SK-N-SH (cell line): ENCODE measurements at regions not wholly inside any gene's neighbourhood (a gene's known extent, or its start where the extent isn't known, plus 50 kb on each side); places are given as distances from the start of the nearest gene placed in this dataset.

ENCODE experiments used
- CTCF ChIA-PET: fragments of 300-600, 350-600 bp; formaldehyde crosslinking; extraction: SDS; loops from one replicate; lab custom pipeline; 2021; lab: Yijun Ruan, JAX
- POLR2A ChIA-PET: fragments of 350-600 bp; sonication (Branson Sonifier 250); formaldehyde crosslinking; extraction: SDS; loops from one replicate; lab custom pipeline; 2020; ENCODE audit warnings: antibody characterized with exemption, inconsistent platforms; lab: Yijun Ruan, JAX
- DNase-seq: peaks from one replicate; pipeline ENCODE4 v3.0.0; 2012
- H2AFZ ChIP-seq: fragments of 200-600 bp; sonication (generic); 2 replicates; pipeline ENCODE4 v1.8.1; 2016; ENCODE audit warnings: antibody characterized with exemption, mild to moderate bottlenecking, low read depth
- H3F3A ChIP-seq: fragments of 200-600 bp; sonication (generic); replicated peaks from 2 replicates; pipeline ENCODE3; 2016; ENCODE audit warnings: antibody characterized with exemption, mild to moderate bottlenecking; ENCODE audit not compliant: insufficient read depth
- H3K27ac ChIP-seq, 2 experiments: fragments of 200-500 bp in 1 of 2; fragments of 200-600 bp in 1 of 2; sonication (Bioruptor generic) in 1 of 2; sonication (generic), shearing (Covaris generic) in 1 of 2; 2 replicates each; pipeline versions ENCODE4 v1.5.1 to v1.6.1; 2014 to 2016; ENCODE audit warnings: low read depth in 2 of 2, inconsistent platforms in 1 of 2, low read length in 1 of 2, mild to moderate bottlenecking in 1 of 2, mixed read lengths in 1 of 2
- H3K27me3 ChIP-seq: fragments of 200-600 bp; sonication (generic), shearing (Covaris generic); 2 replicates; pipeline ENCODE4 v1.6.1; 2016; ENCODE audit warnings: mixed run types; ENCODE audit not compliant: insufficient read depth
- H3K36me3 ChIP-seq, 2 experiments: fragments of 200-500 bp in 1 of 2; fragments of 200-600 bp in 1 of 2; sonication (Bioruptor generic) in 1 of 2; sonication (generic) in 1 of 2; replicated peaks in 1 of 2; 2 replicates each; pipeline versions ENCODE3 to v1.5.1; 2014 to 2016; ENCODE audit warnings: low read length in 1 of 2, mild to moderate bottlenecking in 1 of 2; ENCODE audit not compliant: insufficient read depth in 2 of 2, control insufficient read depth in 1 of 2
- H3K4me1 ChIP-seq, 2 experiments: fragments of 200-500 bp in 1 of 2; fragments of 200-600 bp in 1 of 2; sonication (Bioruptor generic) in 1 of 2; sonication (generic), shearing (Covaris generic) in 1 of 2; 2 replicates each; pipeline versions ENCODE4 v1.5.1 to v1.6.1; 2014 to 2016; ENCODE audit warnings: low read depth in 1 of 2, low read length in 1 of 2, mixed run types in 1 of 2; ENCODE audit not compliant: insufficient read depth in 2 of 2, control insufficient read depth in 1 of 2
- H3K4me2 ChIP-seq: fragments of 200-600 bp; sonication (generic), shearing (Covaris generic); 2 replicates; pipeline ENCODE4 v1.6.1; 2017; ENCODE audit warnings: mixed run types
- H3K4me3 ChIP-seq, 2 experiments: fragments of 200-500 bp in 1 of 2; fragments of 200-600 bp in 1 of 2; sonication (Bioruptor generic) in 1 of 2; sonication (generic), shearing (Covaris generic) in 1 of 2; 2 replicates each; pipeline versions ENCODE4 v1.5.1 to v1.8.1; 2014 to 2016; ENCODE audit warnings: low read depth in 2 of 2, inconsistent platforms in 1 of 2, low read length in 1 of 2, mild to moderate bottlenecking in 1 of 2, mixed read lengths in 1 of 2, moderate library complexity in 1 of 2
- H3K79me2 ChIP-seq: fragments of 200-600 bp; sonication (generic); 2 replicates; pipeline ENCODE4 v1.8.1; 2017; ENCODE audit warnings: mild to moderate bottlenecking; ENCODE audit not compliant: insufficient read depth
- H3K9ac ChIP-seq: fragments of 200-600 bp; sonication (generic); 2 replicates; pipeline ENCODE4 v1.6.1; 2017; ENCODE audit warnings: mixed run types
- H3K9me2 ChIP-seq: fragments of 200-600 bp; sonication (generic); 2 replicates; pipeline ENCODE4 v1.6.1; 2017; ENCODE audit warnings: mixed run types
- H3K9me3 ChIP-seq: fragments of 200-600 bp; sonication (generic); 2 replicates; pipeline ENCODE4 v1.6.1; 2017; ENCODE audit warnings: mixed run types, mild to moderate bottlenecking, moderate library complexity
- H4K20me1 ChIP-seq: fragments of 200-600 bp; sonication (generic); 2 replicates; pipeline ENCODE4 v1.6.1; 2017; ENCODE audit warnings: mild to moderate bottlenecking, mixed run types; ENCODE audit not compliant: insufficient read depth
- CHD2 ChIP-seq: fragments of 150-350 bp; IDR thresholded peaks from 2 replicates; pipeline ENCODE4 v1.6.1; 2018; ENCODE audit warnings: low read length; ENCODE audit not compliant: partially characterized antibody
- ELF1 ChIP-seq: IDR thresholded peaks from 2 replicates; pipeline ENCODE4 v1.4.0; 2012
- GABPA ChIP-seq: IDR thresholded peaks from 2 replicates; pipeline ENCODE4 v1.4.0; 2012; ENCODE audit warnings: low read depth, mild to moderate bottlenecking
- GATA2 ChIP-seq: sonication (generic); formaldehyde crosslinking; IDR thresholded peaks from 2 replicates; pipeline ENCODE4 v1.5.0; 2020; ENCODE audit warnings: mild to moderate bottlenecking, missing genetic modification reagents
- JUND ChIP-seq: IDR thresholded peaks from 2 replicates; pipeline ENCODE4 v1.4.0; 2012
- MXI1 ChIP-seq: IDR thresholded peaks from 2 replicates; pipeline ENCODE4 v1.6.1; 2012; ENCODE audit warnings: mild to moderate bottlenecking, low read depth, low read length, improper control_type of control experiment
- PBX3 ChIP-seq: IDR thresholded peaks from 2 replicates; pipeline ENCODE4; 2012
- POLR2AphosphoS5 ChIP-seq: IDR thresholded peaks from 2 replicates; pipeline ENCODE4 v1.6.1; 2012; ENCODE audit warnings: low read depth, low read length
- RAD21 ChIP-seq: IDR thresholded peaks from 2 replicates; pipeline ENCODE4 v1.6.1; 2012; ENCODE audit warnings: mild to moderate bottlenecking, low read length
- RXRA ChIP-seq: IDR thresholded peaks from 2 replicates; pipeline ENCODE4 v1.4.0; 2012; ENCODE audit warnings: low read depth, mild to moderate bottlenecking, borderline replicate concordance
- TCF12 ChIP-seq: IDR thresholded peaks from 2 replicates; pipeline ENCODE4 v1.4.0; 2012
- YY1 ChIP-seq: IDR thresholded peaks from 2 replicates; pipeline ENCODE4 v1.4.0; 2012; ENCODE audit warnings: low read depth, mild to moderate bottlenecking
- TF ChIP-seq, protein P1 (sequence below): IDR thresholded peaks from 2 replicates; pipeline ENCODE4 v1.6.1; 2012; ENCODE audit warnings: mild to moderate bottlenecking, low read depth, low read length, moderate library complexity

DNA sequence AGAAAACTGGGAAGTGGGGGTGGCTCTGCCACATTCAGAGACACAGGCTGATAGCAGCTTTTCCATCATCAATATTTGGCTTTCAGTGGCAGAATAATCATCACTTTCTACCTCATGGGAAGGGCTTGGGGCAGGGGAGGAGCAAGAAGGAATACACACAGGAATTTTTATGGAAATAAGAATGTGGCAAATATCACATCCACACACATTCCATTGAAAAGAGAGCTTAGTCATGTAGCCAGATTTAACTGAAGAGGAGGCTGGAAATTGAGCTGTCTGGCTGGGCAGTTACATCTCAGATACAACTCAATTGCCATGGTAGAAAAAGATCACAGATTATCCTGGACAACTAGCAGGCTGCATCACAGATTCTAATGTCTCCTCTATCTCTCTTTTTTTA is 1474.0 kb upstream of the ACVR2A start:
- Histone ChIP-seq H3K36me3 (no peaks in the 10 kb centered on the region), H3K79me2 (no peaks in the 10 kb centered on the region), H3K27ac (no peak overlapping the region; a peak in 1 of 4 replicates)
- TF ChIP-seq YY1, result no peak
- no peak for TF ChIP-seq JUND
- TF ChIP-seq PBX3, result no peak
- TF ChIP-seq MXI1, result no peak
- TF ChIP-seq, all 33 proteins: peak for 0
- Histone ChIP-seq H3K9ac (no peak overlapping the region), H3K9me3 (no peaks in the 10 kb centered on the region), H3F3A (no peaks in the 10 kb centered on the region), H4K20me1 (no peaks in the 10 kb centered on the region), H2AFZ (no peak overlapping the region), H3K9me2 (no peaks in the 10 kb centered on the region), H3K4me3 (no peak overlapping the region), H3K27me3 (no peaks in the 10 kb centered on the region), H3K4me1 (no peaks in the 10 kb centered on the region), H3K4me2 (no peak overlapping the region)
- no peak for DNase-seq
- CTCF ChIA-PET, result no interaction called here
- POLR2A ChIA-PET, result no interaction called here

DNA sequence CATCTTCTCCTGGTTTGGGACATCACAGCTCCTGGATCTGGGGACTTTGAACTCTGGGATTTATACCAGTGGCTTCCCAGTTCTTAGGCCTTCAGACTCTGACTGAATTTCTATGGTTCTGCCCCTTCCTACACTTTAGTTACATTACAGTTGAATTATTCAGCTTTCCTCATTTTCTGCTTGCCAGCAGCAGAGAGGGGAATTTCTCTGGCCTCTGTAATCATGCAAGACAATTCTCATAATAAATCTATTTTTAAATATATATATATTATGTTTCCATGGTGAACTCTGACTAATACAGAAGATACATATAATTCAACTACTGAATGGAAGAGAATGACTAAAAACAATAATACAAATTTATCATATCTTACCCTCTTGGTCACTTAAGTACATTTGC is 1478.6 kb upstream of the ACVR2A start:
- no peaks in the 10 kb centered on the region for H3K4me1 ChIP-seq
- no peaks in the 10 kb centered on the region for H3K27me3 ChIP-seq
- CTCF ChIA-PET, result no interaction called here
- no peaks in the 10 kb centered on the region for H3K9me2 ChIP-seq
- H3K4me3 ChIP-seq, result no peak overlapping the region
- no peaks in the 10 kb centered on the region for H3F3A ChIP-seq
- H3K4me2 ChIP-seq, result no peak overlapping the region
- no peaks in the 10 kb centered on the region for H3K9me3 ChIP-seq
- no peak overlapping the region for H3K9ac ChIP-seq
- no peak for TF ChIP-seq TCF12
- no peak for TF ChIP-seq GABPA
- TF ChIP-seq GATA2 (CRISPR knock-in tag), result no peak
- no peak for TF ChIP-seq RXRA
- no peak for TF ChIP-seq RAD21
- no peak for TF ChIP-seq POLR2AphosphoS5
- no peak for TF ChIP-seq JUND
- no peak for TF ChIP-seq ELF1
- TF ChIP-seq MXI1, result no peak
- TF ChIP-seq CHD2, result no peak
- TF ChIP-seq, protein P1, sequence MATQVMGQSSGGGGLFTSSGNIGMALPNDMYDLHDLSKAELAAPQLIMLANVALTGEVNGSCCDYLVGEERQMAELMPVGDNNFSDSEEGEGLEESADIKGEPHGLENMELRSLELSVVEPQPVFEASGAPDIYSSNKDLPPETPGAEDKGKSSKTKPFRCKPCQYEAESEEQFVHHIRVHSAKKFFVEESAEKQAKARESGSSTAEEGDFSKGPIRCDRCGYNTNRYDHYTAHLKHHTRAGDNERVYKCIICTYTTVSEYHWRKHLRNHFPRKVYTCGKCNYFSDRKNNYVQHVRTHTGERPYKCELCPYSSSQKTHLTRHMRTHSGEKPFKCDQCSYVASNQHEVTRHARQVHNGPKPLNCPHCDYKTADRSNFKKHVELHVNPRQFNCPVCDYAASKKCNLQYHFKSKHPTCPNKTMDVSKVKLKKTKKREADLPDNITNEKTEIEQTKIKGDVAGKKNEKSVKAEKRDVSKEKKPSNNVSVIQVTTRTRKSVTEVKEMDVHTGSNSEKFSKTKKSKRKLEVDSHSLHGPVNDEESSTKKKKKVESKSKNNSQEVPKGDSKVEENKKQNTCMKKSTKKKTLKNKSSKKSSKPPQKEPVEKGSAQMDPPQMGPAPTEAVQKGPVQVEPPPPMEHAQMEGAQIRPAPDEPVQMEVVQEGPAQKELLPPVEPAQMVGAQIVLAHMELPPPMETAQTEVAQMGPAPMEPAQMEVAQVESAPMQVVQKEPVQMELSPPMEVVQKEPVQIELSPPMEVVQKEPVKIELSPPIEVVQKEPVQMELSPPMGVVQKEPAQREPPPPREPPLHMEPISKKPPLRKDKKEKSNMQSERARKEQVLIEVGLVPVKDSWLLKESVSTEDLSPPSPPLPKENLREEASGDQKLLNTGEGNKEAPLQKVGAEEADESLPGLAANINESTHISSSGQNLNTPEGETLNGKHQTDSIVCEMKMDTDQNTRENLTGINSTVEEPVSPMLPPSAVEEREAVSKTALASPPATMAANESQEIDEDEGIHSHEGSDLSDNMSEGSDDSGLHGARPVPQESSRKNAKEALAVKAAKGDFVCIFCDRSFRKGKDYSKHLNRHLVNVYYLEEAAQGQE, result no peak
- TF ChIP-seq, all 33 proteins: peak for 0
- H4K20me1 ChIP-seq, result no peaks in the 10 kb centered on the region
- no peaks in the 10 kb centered on the region for H3K36me3 ChIP-seq
- peak overlapping the region in 1 of 2 experiments; percentile 72; a peak in 2 of 4 replicates for H3K27ac ChIP-seq
- no peaks in the 10 kb centered on the region for H3K79me2 ChIP-seq
- POLR2A ChIA-PET, result no interaction called here
- no peak overlapping the region for H2AFZ ChIP-seq
- DNase-seq, result no peak
